ENCODE measurements at regions not wholly inside any gene's neighbourhood (a gene's known extent, or its start where the extent isn't known, plus 50 kb on each side); places are given as distances from the start of the nearest gene placed in this dataset.

DNA sequence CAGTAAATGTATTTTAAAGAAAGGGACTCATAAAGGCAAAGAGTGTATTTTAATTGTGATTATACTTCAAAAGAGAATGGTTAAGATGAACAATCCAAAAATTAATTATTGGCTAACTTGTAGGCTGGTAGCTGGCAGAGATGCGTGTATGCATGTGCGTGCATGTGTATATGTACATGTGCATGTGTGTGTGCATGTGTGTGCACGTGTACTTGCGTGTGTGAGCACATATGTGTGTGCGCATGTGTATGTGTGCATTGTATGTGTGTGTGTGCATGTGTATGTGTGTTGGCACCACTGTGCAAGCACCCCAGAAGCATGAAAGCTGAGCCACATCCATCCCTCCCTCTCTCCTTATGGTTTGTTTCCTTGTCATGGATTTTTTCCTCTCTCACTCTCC is 83.0 kb upstream of the SLC1A3 start:
- TF ChIP-seq CTCF (IDR thresholded peaks at IDR 0.05), result no peak
- TF ChIP-seq POLR2A (IDR thresholded peaks at IDR 0.05), result no peak

All from thyroid gland (tissue), 4 donors.